ENCODE measurements at regions not wholly inside any gene's neighbourhood (a gene's known extent, or its start where the extent isn't known, plus 50 kb on each side); places are given as distances from the start of the nearest gene placed in this dataset.

DNA sequence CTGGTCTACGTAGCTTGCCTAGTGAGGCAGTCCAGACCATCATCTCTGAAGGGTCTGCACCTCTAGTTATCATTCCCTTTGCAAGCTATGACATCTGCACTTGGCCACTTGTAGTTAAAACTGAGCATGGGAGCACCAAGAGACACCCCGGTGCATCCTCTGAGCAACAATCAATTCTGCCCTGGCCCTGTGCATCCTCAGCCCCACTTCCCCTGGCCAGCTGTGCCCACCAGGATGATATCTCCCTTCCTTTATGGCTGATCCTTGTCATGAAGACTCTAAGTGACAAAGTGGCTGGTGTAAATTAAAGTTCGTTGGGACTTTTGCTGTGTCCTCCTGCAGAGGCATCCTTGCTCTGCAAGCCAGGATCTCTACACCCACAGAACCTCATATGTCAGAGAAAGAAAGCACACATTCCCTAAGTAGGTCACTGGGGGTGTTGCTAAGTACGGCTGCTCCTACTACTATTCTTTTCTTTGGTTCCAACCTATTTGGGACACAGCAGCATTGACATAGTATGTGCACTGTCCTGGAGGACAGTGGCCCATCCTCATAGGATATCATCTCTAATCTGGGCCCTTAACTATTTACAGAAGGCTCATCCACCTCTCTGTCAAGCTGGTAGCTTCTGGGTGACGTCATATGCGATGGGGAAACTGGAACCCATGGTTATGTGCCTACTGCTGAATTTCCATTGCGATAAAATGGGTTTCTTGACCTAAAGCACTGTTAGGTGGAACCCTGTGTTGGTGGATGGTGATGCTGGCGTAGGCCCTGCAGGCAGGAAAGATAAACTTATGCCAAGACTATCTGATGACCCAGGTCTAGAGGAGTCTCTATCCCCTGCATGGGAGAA is 384.3 kb upstream of the ID2 start:
- H3K4me3 ChIP-seq (ENCODE audit: low read depth, low read length): no peak overlapping the region
- ChIA-PET CTCF (no interaction called here), POLR2A (no interaction called here)
- TF ChIP-seq, protein P1, sequence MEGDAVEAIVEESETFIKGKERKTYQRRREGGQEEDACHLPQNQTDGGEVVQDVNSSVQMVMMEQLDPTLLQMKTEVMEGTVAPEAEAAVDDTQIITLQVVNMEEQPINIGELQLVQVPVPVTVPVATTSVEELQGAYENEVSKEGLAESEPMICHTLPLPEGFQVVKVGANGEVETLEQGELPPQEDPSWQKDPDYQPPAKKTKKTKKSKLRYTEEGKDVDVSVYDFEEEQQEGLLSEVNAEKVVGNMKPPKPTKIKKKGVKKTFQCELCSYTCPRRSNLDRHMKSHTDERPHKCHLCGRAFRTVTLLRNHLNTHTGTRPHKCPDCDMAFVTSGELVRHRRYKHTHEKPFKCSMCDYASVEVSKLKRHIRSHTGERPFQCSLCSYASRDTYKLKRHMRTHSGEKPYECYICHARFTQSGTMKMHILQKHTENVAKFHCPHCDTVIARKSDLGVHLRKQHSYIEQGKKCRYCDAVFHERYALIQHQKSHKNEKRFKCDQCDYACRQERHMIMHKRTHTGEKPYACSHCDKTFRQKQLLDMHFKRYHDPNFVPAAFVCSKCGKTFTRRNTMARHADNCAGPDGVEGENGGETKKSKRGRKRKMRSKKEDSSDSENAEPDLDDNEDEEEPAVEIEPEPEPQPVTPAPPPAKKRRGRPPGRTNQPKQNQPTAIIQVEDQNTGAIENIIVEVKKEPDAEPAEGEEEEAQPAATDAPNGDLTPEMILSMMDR (IDR thresholded peaks at IDR 0.05; ENCODE audit: insufficient read depth, low read length, missing control alignments): no peak
- DNase-seq (ENCODE audit: low read depth, low spot score): no peak

DNA sequence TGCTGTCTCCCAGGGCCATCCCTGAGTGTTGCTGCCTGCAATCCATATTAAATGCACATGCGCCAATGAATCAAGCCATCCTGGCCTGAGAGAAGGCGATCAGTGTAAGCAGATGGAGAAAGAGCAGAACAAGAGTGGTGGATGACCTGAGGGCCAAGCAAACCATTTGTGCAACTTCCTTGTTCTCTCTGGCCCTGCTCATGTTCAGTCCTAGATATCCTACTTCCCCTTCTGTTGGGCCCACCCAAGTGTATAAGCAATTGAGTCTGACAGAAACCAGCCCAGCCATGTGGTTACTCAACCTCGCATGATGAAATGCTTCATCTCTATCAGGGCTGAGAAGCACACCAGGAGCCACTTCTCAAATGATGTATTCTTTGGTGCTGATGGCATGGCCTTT is 383.1 kb upstream of the ID2 start:
- H3K4me3 ChIP-seq (ENCODE audit: low read depth, low read length): no peak overlapping the region
- ChIA-PET CTCF (no interaction called here), POLR2A (no interaction called here)
- TF ChIP-seq, protein P1 (IDR thresholded peaks at IDR 0.05; ENCODE audit: insufficient read depth, low read length, missing control alignments): no peak
- no peak for DNase-seq (ENCODE audit: low read depth, low spot score)

DNA sequence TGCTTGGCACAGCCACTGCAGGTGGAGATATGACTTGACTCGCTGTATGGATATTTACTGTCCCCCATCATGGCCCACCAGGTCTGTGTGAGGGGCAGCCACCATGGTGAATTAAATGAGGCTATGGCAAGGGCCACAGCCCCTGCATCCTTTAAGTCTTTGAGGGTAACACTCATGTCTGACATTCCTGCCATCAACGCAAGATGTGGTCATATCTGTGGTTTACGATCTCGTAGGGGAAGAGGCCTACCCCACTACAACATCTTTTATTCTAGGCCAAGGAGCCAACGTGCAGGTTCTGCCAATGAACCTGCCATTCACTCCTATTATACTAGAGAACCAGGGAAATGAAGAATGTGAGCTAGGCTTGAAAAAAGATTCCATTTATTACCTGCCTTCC is 381.6 kb upstream of the ID2 start:
- TF ChIP-seq, protein P1 (IDR thresholded peaks at IDR 0.05; ENCODE audit: insufficient read depth, low read length, missing control alignments): no peak
- POLR2A ChIA-PET: interaction anchor here (0.6 kb wide), 1 partner anchor 308 kb away, joined by 3 read pairs; no protein-coding TSS in a partner anchor
- CTCF ChIA-PET: interaction anchor here (0.9 to 1.4 kb wide), 4 partner anchors 8 to 873 kb away, joined by 3 read pairs; no protein-coding TSS in a partner anchor
- DNase-seq (ENCODE audit: low read depth, low spot score): no peak
- no peak overlapping the region for H3K4me3 ChIP-seq (ENCODE audit: low read depth, low read length)

DNA sequence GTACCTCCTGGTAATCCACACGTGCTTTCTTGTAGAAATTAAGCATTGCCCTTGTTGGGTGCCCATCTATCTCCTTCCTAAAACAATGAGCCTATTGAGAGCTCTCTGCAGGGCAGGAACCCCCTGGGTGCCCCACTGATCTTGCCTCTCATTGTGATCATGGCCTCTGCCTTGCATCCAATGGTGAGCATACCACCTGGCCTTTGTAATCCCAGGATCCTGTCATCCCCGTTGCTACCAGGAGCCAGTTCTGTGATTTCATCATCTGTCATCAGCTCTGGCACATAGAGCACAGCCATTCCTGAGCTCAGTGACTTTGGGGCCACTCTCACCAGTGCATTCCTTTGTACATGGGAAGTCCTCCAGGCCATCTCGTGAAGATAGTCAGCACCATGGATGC is 381.0 kb upstream of the ID2 start:
- POLR2A ChIA-PET: interaction anchor here (0.6 kb wide), 1 partner anchor 307 kb away, joined by 3 read pairs; no protein-coding TSS in a partner anchor
- CTCF ChIA-PET: interaction anchor here (1.0 to 1.4 kb wide), 3 partner anchors 9 to 16 kb away, joined by 3 read pairs; no protein-coding TSS in a partner anchor
- no peak for DNase-seq (ENCODE audit: low read depth, low spot score)

DNA sequence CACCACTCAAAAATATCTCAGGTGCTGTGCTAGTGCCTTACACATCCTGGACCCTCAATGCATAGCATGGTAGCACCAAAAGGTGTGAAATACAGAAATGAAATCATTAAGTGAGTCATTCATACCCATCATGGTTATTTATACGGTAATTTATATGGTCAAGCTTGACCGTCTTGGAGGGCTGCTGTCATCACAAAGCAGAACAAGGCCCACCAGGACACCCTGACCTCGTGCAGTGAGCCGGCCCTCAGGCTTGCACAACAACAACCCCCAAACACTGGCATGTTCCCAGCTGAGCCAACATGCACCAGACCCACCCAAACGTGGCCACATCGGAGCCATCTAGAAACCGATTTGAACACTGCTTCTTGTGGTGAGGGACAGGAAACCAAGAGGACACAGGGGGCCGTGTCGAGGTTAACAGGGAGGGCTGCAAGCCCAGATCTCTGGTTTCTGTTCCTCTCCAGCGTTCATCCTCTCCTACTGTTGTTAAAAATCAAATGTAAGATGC is 378.5 kb upstream of the ID2 start:
- CTCF ChIA-PET: no interaction called here
- POLR2A ChIA-PET: no interaction called here
- no peak for DNase-seq (ENCODE audit: low read depth, low spot score)
- TF ChIP-seq, protein P1 (IDR thresholded peaks at IDR 0.05; ENCODE audit: insufficient read depth, low read length, missing control alignments): no peak
- no peak overlapping the region for H3K4me3 ChIP-seq (ENCODE audit: low read depth, low read length)

More for the DNA sequence above, 381.0 kb upstream of the ID2 start:
- H3K4me3 ChIP-seq (ENCODE audit: low read depth, low read length): no peak overlapping the region
- TF ChIP-seq, protein P1 (IDR thresholded peaks at IDR 0.05; ENCODE audit: insufficient read depth, low read length, missing control alignments): no peak
